ENCODE measurements at regions not wholly inside any gene's neighbourhood (a gene's known extent, or its start where the extent isn't known, plus 50 kb on each side); places are given as distances from the start of the nearest gene placed in this dataset.
"Not testable (repeated sequence)": the region's sequence is repeated elsewhere in the genome, so short reads cannot be mapped to it uniquely, and the experiment has no call there.

DNA sequence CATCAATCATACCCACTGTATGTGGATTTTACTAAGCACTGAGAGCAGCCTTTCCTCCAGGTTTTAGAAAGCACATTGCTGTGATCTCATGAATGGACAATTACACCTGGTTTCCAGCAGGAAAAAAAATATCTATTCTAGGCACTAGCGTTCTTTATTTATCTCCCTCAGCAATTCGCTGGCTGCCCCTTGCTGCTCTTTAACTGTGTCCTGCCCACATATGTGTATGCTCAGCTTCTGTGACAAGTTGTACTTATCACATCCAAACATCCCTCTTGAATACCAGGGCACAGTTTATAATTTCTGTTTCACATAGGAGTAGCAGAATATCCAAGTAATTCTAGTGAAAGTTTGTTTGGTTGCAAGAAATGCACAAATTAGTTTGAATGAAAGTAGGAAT lies 146.8 kb downstream of the USP46 start:
- peaks cover 8% of the 10 kb centered on the region for H3K27me3 Mint-ChIP-seq (ENCODE audit: low read depth)
- no peak overlapping the region for H3K4me3 Mint-ChIP-seq
- DNase-seq (ENCODE audit: low spot score) (no peak), ATAC-seq (no peak)
- H3K4me1 Mint-ChIP-seq, result no peaks in the 10 kb centered on the region
- no peak overlapping the region for H3K27ac Mint-ChIP-seq
- peaks cover 3% of the 10 kb centered on the region; the same call in 1 of the 2 replicates for H3K36me3 Mint-ChIP-seq
- H3K9me3 Mint-ChIP-seq, result peaks cover 14% of the 10 kb centered on the region
- CTCF ChIA-PET, result no interaction called here
- TF ChIP-seq TEAD4 (CRISPR knock-in tag; IDR thresholded peaks at IDR 0.05) (no peak), ZNF138 (CRISPR knock-in tag; conservative IDR thresholded peaks at IDR 0.05) (no peak), NR3C1 (CRISPR knock-in tag; conservative IDR thresholded peaks at IDR 0.05; ENCODE audit: low read depth) (no peak)
- TF ChIP-seq, protein P1, sequence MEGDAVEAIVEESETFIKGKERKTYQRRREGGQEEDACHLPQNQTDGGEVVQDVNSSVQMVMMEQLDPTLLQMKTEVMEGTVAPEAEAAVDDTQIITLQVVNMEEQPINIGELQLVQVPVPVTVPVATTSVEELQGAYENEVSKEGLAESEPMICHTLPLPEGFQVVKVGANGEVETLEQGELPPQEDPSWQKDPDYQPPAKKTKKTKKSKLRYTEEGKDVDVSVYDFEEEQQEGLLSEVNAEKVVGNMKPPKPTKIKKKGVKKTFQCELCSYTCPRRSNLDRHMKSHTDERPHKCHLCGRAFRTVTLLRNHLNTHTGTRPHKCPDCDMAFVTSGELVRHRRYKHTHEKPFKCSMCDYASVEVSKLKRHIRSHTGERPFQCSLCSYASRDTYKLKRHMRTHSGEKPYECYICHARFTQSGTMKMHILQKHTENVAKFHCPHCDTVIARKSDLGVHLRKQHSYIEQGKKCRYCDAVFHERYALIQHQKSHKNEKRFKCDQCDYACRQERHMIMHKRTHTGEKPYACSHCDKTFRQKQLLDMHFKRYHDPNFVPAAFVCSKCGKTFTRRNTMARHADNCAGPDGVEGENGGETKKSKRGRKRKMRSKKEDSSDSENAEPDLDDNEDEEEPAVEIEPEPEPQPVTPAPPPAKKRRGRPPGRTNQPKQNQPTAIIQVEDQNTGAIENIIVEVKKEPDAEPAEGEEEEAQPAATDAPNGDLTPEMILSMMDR (IDR thresholded peaks at IDR 0.05), result no peak
- TF ChIP-seq, protein P2, sequence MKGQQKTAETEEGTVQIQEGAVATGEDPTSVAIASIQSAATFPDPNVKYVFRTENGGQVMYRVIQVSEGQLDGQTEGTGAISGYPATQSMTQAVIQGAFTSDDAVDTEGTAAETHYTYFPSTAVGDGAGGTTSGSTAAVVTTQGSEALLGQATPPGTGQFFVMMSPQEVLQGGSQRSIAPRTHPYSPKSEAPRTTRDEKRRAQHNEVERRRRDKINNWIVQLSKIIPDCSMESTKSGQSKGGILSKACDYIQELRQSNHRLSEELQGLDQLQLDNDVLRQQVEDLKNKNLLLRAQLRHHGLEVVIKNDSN (CRISPR knock-in tag; IDR thresholded peaks at IDR 0.05), result no peak
- POLR2A ChIA-PET, result no interaction called here

DNA sequence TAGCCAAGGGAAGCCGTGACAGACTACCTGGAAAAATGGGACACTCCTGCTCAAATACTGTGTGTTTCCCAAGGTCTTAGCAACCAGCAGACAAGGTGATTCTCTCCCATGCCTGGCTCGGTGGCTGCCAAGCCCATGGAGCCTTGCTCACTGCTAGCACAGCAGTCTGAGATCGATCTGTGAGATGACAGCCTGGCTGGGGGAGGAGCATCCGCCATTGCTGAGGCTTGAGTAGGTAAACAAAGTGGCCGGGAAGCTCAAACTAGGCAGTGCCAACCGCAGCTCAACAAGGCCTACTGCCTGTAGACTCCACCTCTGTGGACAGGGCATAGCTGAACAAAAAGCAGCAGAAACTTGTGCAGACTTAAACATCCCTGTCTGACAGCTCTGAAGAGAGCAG lies 137.0 kb downstream of the USP46 start:
- ATAC-seq; CTCF ChIA-PET; POLR2A ChIA-PET; H3K27me3 Mint-ChIP-seq (ENCODE audit: low read depth); H3K9me3 Mint-ChIP-seq; H3K4me1 Mint-ChIP-seq; H3K4me3 Mint-ChIP-seq; H3K36me3 Mint-ChIP-seq; DNase-seq (ENCODE audit: low spot score); H3K27ac Mint-ChIP-seq: not testable (repeated sequence)

DNA sequence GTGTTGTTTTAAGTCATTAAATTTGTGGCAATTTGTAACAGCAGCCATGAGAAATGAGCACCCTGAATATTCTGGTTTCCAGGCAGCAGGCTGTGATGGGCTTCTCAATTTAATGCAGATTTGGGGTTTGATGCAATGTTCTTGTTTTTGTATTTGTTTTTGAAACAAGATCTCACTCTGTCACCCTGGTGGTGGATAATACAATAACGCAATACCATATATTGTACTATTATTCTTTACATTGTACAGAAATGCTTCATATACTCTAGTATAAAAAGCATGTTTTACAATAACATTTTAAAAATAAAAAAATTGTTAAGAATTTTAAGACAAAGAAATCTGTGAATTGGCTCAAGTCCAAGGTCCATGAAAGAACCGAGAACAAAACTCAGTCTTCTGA lies 129.1 kb downstream of the USP46 start:
- no peak for DNase-seq (ENCODE audit: low spot score)
- ATAC-seq, result no peak
- H3K4me1 Mint-ChIP-seq, result no peaks in the 10 kb centered on the region
- peaks cover 3% of the 10 kb centered on the region; the same call in 1 of the 2 replicates for H3K27me3 Mint-ChIP-seq (ENCODE audit: low read depth)
- H3K4me3 Mint-ChIP-seq, result no peak overlapping the region
- no peak overlapping the region for H3K27ac Mint-ChIP-seq
- CTCF ChIA-PET, result interaction anchor here (1.2 kb wide), 1 partner anchor 15 kb away, joined by 3 read pairs; no protein-coding TSS in a partner anchor
- POLR2A ChIA-PET, result no interaction called here
- no peak for TF ChIP-seq ZBTB21 (CRISPR knock-in tag; IDR thresholded peaks at IDR 0.05; ENCODE audit: borderline replicate concordance)
- no peak for TF ChIP-seq AR (CRISPR knock-in tag; IDR thresholded peaks at IDR 0.05)
- no peak for TF ChIP-seq RORB (CRISPR knock-in tag; IDR thresholded peaks at IDR 0.05)
- TF ChIP-seq NR1H2 (CRISPR knock-in tag; IDR thresholded peaks at IDR 0.05), result no peak
- TF ChIP-seq, protein P1 (IDR thresholded peaks at IDR 0.05), result no peak
- TF ChIP-seq ZNF317 (CRISPR knock-in tag; IDR thresholded peaks at IDR 0.05; ENCODE audit: borderline replicate concordance, low read depth), result no peak
- TF ChIP-seq ZNF121 (CRISPR knock-in tag; IDR thresholded peaks at IDR 0.05), result no peak
- TF ChIP-seq TEAD4 (CRISPR knock-in tag; IDR thresholded peaks at IDR 0.05), result no peak
- TF ChIP-seq JAZF1 (CRISPR knock-in tag; IDR thresholded peaks at IDR 0.05), result no peak
- no peak for TF ChIP-seq OVOL2 (CRISPR knock-in tag; IDR thresholded peaks at IDR 0.05; ENCODE audit: borderline replicate concordance)
- no peak for TF ChIP-seq ATF2 (CRISPR knock-in tag; IDR thresholded peaks at IDR 0.05; ENCODE audit: borderline replicate concordance, low read depth)
- no peak for TF ChIP-seq NR3C1 (CRISPR knock-in tag; conservative IDR thresholded peaks at IDR 0.05; ENCODE audit: low read depth)
- no peak for TF ChIP-seq CBFB (CRISPR knock-in tag; IDR thresholded peaks at IDR 0.05; ENCODE audit: low read depth)
- no peak for TF ChIP-seq KAT7 (CRISPR knock-in tag; IDR thresholded peaks at IDR 0.05; ENCODE audit: borderline replicate concordance)
- peaks cover 3% of the 10 kb centered on the region for H3K36me3 Mint-ChIP-seq
- H3K9me3 Mint-ChIP-seq, result peaks cover 20% of the 10 kb centered on the region
